Stimulated activated naive CD4-positive, alpha-beta T cell (primary cell): ENCODE measurements at regions not wholly inside any gene's neighbourhood (a gene's known extent, or its start where the extent isn't known, plus 50 kb on each side); places are given as distances from the start of the nearest gene placed in this dataset.

Experiments
- DNase-seq, 6 experiments: peaks; one replicate each; lab custom pipeline; 2025; lab: John Stamatoyannopoulos, UW

- DNase-seq: no peak
Observed at GRCh38 chr1:188867614-188868013, 1610.0 kb downstream of the BRINP3 start.

- DNase-seq: no peak
Observed at GRCh38 chr1:188871164-188871563, 1606.5 kb downstream of the BRINP3 start.

- no peak for DNase-seq
Observed at GRCh38 chr1:188872376-188872775, 1605.3 kb downstream of the BRINP3 start.

- no peak for DNase-seq
Observed at GRCh38 chr1:188877668-188878067, 1600.0 kb downstream of the BRINP3 start.

- no peak for DNase-seq
Observed at GRCh38 chr1:188888386-188888785, 1589.3 kb downstream of the BRINP3 start.

- DNase-seq: no peak
Observed at GRCh38 chr1:188889166-188889565, 1588.5 kb downstream of the BRINP3 start.

GRCh38 chr1:188891958-188892357, 1585.7 kb downstream of the BRINP3 start:
- no peak for DNase-seq

GRCh38 chr1:188895611-188896010, 1582.1 kb downstream of the BRINP3 start:
- DNase-seq: no peak

GRCh38 chr1:188903241-188903640, 1574.4 kb downstream of the BRINP3 start:
- no peak for DNase-seq

- DNase-seq: no peak
Observed at GRCh38 chr1:188904201-188904600, 1573.5 kb downstream of the BRINP3 start.

- no peak for DNase-seq
Observed at GRCh38 chr1:188906921-188907641, 1570.6 kb downstream of the BRINP3 start.

GRCh38 chr1:188930382-188930781, 1547.3 kb downstream of the BRINP3 start:
- no peak for DNase-seq

GRCh38 chr1:188931506-188931905, 1546.2 kb downstream of the BRINP3 start:
- DNase-seq: no peak

GRCh38 chr1:188937965-188938551, 1539.6 kb downstream of the BRINP3 start:
- DNase-seq: no peak

GRCh38 chr1:188941986-188942385, 1535.7 kb downstream of the BRINP3 start:
- no peak for DNase-seq

- no peak for DNase-seq
Observed at GRCh38 chr1:188949701-188950100, 1528.0 kb downstream of the BRINP3 start.

- no peak for DNase-seq
Observed at GRCh38 chr1:188958461-188959115, 1519.1 kb downstream of the BRINP3 start.

GRCh38 chr1:188986745-188987417, 1490.8 kb downstream of the BRINP3 start:
- DNase-seq: no peak

- DNase-seq: no peak
Observed at GRCh38 chr1:188988589-188988988, 1489.1 kb downstream of the BRINP3 start.

GRCh38 chr1:188991221-188991930, 1486.3 kb downstream of the BRINP3 start:
- no peak for DNase-seq

GRCh38 chr1:189007824-189008223, 1469.8 kb downstream of the BRINP3 start:
- no peak for DNase-seq

GRCh38 chr1:189021577-189021976, 1456.1 kb downstream of the BRINP3 start:
- no peak for DNase-seq
